ENCODE measurements at regions not wholly inside any gene's neighbourhood (a gene's known extent, or its start where the extent isn't known, plus 50 kb on each side); places are given as distances from the start of the nearest gene placed in this dataset.

GRCh38 chr12:18966954-18967353, 162.6 kb upstream of the PLEKHA5 start:
- TF ChIP-seq YY1 (IDR thresholded peaks at IDR 0.05; ENCODE audit: low read depth, low read length) (no peak), ETV6 (conservative IDR thresholded peaks at IDR 0.05 in 1 of 2, IDR thresholded peaks at IDR 0.05 in 1 of 2; ENCODE audit: borderline replicate concordance in 1 of 2, low read depth in 1 of 2) (no peak), FOXK2 (IDR thresholded peaks at IDR 0.05) (no peak), CTCF (IDR thresholded peaks at IDR 0.05 in 2 of 3, conservative IDR thresholded peaks at IDR 0.05 in 1 of 3; ENCODE audit: control insufficient read depth in 2 of 3, extremely low read depth in 1 of 3, insufficient read depth in 1 of 3, low read depth in 3 of 3, low read length in 3 of 3) (no peak), ZNF217 (IDR thresholded peaks at IDR 0.05) (no peak), POLR2A (IDR thresholded peaks at IDR 0.05; ENCODE audit: low read depth, low read length) (no peak), NBN (IDR thresholded peaks at IDR 0.05) (no peak)

Measured in GM12878 (cell line).